NCI-H1417 (cell line): ENCODE measurements at regions not wholly inside any gene's neighbourhood (a gene's known extent, or its start where the extent isn't known, plus 50 kb on each side); places are given as distances from the start of the nearest gene placed in this dataset.
"Not testable (repeated sequence)": the region's sequence is repeated elsewhere in the genome, so short reads cannot be mapped to it uniquely, and the experiment has no call there.

Source experiments
- DNase-seq, 3 experiments: peaks; one replicate each; lab custom pipeline; 2025; lab: John Stamatoyannopoulos, UW

- no peak for DNase-seq
These were observed 1274.4 kb downstream of the ROBO2 start for GRCh38 chr3:78314327-78314726.

GRCh38 chr3:78317774-78318173, 1277.9 kb downstream of the ROBO2 start:
- DNase-seq = no peak

GRCh38 chr3:78322780-78323179, 1282.9 kb downstream of the ROBO2 start:
- peak in 2 of 3 experiments; percentile 68 to 95 for DNase-seq

GRCh38 chr3:78337801-78338211, 1297.9 kb downstream of the ROBO2 start:
- DNase-seq = no peak

- no peak for DNase-seq
These were observed 1298.5 kb downstream of the ROBO2 start for GRCh38 chr3:78338405-78338804.

- no peak for DNase-seq
These were observed 1303.3 kb downstream of the ROBO2 start for GRCh38 chr3:78343221-78343620.

GRCh38 chr3:78344267-78344666, 1304.4 kb downstream of the ROBO2 start:
- not testable (repeated sequence) for DNase-seq

GRCh38 chr3:78344918-78345317, 1305.0 kb downstream of the ROBO2 start:
- DNase-seq = no peak

GRCh38 chr3:78347176-78347575, 1307.3 kb downstream of the ROBO2 start:
- DNase-seq = no peak

- DNase-seq = no peak
These were observed 1308.8 kb downstream of the ROBO2 start for GRCh38 chr3:78348664-78349063.

GRCh38 chr3:78349571-78349970, 1309.7 kb downstream of the ROBO2 start:
- no peak for DNase-seq

GRCh38 chr3:78351334-78351733, 1311.4 kb downstream of the ROBO2 start:
- no peak for DNase-seq

GRCh38 chr3:78353231-78353630, 1313.3 kb downstream of the ROBO2 start:
- no peak for DNase-seq

- no peak for DNase-seq
These were observed 1321.0 kb downstream of the ROBO2 start for GRCh38 chr3:78360849-78361248.

- peak in 2 of 3 experiments; percentile 0 to 19 for DNase-seq
These were observed 1328.9 kb downstream of the ROBO2 start for GRCh38 chr3:78368636-78369345.

GRCh38 chr3:78390221-78390620, 1350.3 kb downstream of the ROBO2 start:
- no peak for DNase-seq

GRCh38 chr3:78398401-78398800, 1358.5 kb downstream of the ROBO2 start:
- DNase-seq = no peak

GRCh38 chr3:78402720-78403119, 1362.8 kb downstream of the ROBO2 start:
- peak in 2 of 3 experiments; percentile 4 to 21 for DNase-seq

GRCh38 chr3:78405745-78406144, 1362.1 kb downstream of the ROBO1 start:
- no peak for DNase-seq

- DNase-seq = no peak
These were observed 1361.4 kb downstream of the ROBO1 start for GRCh38 chr3:78406396-78406795.

- no peak for DNase-seq
These were observed 1357.7 kb downstream of the ROBO1 start for GRCh38 chr3:78410077-78410476.

- DNase-seq = no peak
These were observed 1353.5 kb downstream of the ROBO1 start for GRCh38 chr3:78414261-78414660.

- DNase-seq = no peak
These were observed 1347.2 kb downstream of the ROBO1 start for GRCh38 chr3:78420611-78421010.
